ENCODE measurements at regions not wholly inside any gene's neighbourhood (a gene's known extent, or its start where the extent isn't known, plus 50 kb on each side); places are given as distances from the start of the nearest gene placed in this dataset.
A peak's percentile ranks its signal among the peaks of the same experiment; 100 is the strongest.

GRCh38 chr22:48952256-48953102 lies 875.2 kb downstream of the BRD1 start:
- no peak for DNase-seq

DNA sequence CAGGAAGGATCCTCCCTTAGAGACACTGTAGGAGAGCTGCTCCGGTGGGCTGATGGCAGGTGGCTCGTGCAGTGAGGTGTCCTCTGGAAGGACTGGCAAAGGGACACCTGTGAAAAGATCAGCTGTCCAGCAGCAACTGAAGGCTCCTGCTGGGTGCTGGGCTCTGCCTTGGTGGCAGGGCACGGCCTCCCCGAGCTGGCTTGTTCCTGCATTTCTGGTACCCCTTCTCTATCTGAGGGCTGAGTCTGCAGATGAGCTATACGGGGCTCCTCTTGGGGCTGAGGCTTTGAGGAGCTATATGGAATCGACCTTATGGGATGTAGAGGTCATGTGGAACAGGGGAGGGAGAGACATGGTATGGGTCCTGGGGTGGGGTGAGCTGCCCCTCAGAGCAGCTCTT lies 875.8 kb downstream of the BRD1 start:
- DNase-seq, result no peak

GRCh38 chr22:48950151-48950915 lies 877.3 kb downstream of the BRD1 start:
- DNase-seq, result no peak

GRCh38 chr22:48949375-48950149 lies 878.1 kb downstream of the BRD1 start:
- no peak for DNase-seq

GRCh38 chr22:48948575-48949170 lies 879.0 kb downstream of the BRD1 start:
- no peak for DNase-seq

DNA sequence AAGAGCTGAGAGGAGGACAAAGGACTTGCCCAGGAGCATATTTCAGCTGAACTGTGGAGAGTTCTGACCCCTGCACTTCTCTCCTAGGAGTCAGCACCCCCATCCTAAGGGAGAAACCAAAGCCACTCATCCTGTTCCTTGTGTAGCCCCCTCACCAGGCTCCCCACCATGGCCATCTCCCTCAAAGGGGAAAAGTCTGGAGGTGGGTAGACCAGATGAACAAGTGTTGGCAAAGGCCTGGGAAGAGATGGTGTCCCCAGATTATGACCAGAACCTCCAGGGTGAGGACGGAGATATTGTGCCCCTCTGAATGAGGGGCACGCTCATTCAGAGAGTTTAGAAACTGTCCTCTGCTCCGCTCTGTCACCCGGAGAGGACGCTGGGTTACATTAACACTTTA lies 880.0 kb downstream of the BRD1 start:
- DNase-seq, result no peak

- no peak for DNase-seq
These were observed 881.8 kb downstream of the BRD1 start for GRCh38 chr22:48945621-48946458.

DNA sequence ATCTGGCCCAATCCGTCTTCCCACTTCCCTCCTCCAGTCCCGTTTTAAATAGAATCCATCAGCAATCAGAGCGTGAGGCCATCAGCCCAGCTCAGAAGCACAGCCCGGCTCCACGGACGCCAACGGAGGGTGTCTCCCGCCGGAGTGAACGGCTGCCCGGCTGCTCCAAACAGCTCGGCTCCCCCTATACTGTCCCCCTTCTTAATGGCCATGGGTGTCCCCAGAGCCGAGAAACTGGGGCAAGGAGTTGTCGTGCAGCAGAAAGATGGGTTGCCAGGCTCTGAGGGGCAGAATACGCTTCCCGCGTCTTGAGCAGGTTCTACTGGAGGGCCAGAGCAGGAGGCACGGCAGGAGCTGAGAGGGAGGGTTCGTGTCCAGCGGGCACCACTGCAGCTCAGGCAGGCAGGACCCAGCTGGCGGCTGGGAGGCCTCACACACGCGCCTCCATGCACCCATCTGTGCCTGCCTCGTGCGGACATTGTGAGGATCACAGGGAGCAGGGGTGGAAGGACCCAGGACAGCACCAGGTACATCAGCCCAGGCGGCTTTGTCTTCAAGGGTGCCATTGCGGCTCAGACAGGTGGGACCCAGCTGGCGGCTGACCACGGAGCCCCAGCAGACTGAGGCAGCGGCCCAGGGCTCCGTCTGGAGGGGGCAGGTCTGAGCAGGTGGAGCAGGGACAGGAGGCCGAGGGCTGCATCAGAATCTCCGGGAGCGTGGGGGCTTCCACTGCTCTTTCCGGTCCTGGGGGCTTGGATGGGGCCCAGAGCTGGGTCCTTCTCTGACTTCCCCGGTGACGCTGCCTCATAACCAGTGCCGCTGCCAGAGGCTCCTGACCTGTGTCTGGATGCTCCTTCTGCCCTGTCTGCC lies 882.7 kb downstream of the BRD1 start:
- no peak for DNase-seq

DNA sequence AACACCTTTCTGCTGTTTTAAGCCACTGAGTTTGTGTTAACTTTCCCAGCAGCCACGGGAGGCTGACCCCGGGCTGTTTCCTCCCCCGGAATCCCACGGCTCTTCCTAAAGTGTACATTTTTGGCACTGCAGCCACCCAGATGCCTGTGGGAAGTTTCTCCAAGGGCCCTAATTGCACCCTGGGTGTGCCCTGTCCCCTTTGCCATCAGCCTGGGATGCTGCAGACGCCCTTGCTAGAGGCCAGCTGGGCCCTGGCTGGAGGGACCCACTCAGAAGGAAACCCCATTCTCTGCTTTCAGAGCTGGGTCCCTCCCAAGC lies 883.3 kb downstream of the BRD1 start:
- DNase-seq, result no peak

- peak; percentile 72 for DNase-seq
These were observed 883.9 kb downstream of the BRD1 start for GRCh38 chr22:48943567-48944432.

- no peak for DNase-seq
These were observed 884.7 kb downstream of the BRD1 start for GRCh38 chr22:48942698-48943566.

DNA sequence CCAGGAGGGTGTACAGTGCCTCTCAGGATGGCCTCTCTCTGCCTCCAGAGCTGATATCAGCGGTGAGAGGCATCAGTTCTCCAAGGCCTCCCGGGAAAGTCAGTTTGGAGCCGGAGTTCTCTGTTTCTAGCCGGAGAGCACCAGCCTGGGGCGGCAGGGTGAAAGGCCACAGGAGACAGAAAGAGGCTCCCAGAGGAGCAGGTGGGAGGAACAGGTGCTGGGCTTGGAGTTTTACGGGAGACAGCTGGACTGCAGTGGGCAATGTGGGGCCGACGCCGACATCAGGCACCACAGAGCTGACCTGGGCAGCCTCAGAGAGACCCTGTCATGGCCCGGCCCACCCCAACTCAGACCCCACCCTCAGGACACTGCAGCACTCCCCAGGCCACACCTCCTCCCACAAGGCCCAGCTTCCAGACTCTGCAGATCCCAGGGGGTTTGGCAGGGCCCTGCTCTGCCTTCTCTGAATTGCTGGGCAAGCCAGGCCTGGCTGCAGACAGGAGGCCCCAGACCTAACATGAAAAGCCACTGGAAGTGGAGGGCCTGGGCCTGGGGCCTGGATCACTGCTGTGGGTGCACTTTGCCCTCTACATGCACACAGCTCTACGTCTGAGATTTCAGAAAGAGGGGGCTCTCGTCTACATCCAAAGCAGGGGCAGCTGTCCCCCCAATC lies 885.6 kb downstream of the BRD1 start:
- no peak for DNase-seq

GRCh38 chr22:48941033-48941902 lies 886.4 kb downstream of the BRD1 start:
- DNase-seq, result no peak

DNA sequence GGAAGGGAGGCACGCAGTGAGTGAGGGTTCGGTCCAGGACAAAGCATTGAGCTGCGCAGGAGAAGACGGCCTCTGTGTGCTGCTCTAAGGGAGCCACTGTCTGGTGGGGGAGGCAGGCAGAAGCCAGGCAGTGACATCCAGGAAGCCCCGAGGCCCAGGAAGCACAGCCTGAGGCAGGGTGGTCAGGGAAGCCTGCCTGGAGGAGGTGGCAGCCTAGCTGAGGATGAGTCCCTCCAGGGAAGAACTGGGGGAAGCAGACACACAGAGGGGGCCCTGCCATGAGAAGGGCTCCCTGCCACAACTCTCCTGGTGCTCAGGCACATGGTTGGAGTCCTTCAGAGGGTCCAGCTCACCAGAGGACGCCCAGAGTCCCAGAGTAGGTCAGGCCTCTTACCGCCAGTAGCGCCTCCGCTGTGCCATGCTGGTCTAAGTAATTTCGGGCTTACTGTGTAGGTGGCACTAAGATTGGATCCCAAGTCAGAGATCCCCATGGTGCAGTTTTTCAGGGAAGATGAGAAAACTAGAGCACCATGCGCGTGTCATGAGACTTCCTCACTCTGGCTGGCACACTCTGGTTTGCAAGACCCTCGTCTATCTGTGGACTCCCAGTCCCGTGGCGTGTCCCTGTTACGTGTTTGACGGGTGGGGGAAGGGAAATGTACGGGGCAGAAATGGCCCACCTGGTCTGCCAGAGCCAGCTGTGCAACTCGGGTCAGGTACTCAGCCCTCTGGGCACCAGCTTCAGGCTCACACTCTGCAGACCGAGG lies 887.2 kb downstream of the BRD1 start:
- no peak for DNase-seq

GRCh38 chr22:48939441-48940265 lies 888.0 kb downstream of the BRD1 start:
- DNase-seq, result no peak

- DNase-seq, result no peak
These were observed 888.9 kb downstream of the BRD1 start for GRCh38 chr22:48938741-48939140.
